ENCODE measurements at regions not wholly inside any gene's neighbourhood (a gene's known extent, or its start where the extent isn't known, plus 50 kb on each side); places are given as distances from the start of the nearest gene placed in this dataset.
"Not testable (repeated sequence)": the region's sequence is repeated elsewhere in the genome, so short reads cannot be mapped to it uniquely, and the experiment has no call there.

DNA sequence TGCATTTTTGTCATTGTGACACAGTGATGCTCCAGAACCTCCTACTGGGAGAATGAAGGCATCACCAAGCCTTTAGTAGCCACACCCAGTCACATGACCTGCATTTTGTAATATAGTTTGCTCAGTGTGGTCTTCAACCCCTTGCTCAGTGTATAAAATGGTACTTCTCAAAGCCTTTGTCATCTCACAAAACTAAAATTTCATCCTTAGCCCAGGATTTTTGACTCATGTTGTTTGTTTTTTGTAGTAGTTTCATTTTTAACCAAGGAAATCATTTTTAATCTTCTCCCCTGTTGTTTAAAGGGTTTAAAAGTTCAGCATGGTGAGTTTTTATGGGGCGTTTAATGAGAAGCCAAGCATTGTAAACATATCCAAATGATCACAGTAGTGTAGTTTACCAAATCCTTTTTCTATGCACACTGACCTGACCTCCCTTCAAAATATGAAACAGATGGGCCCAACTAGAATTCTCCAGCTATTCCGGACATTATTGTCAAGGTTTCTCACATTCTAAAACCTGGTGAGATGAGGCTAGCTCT lies 123.5 kb upstream of the IL12A start:
- H3K36me3 ChIP-seq, result peaks cover 24% of the 10 kb centered on the region
- H3K27me3 ChIP-seq, result no peaks in the 10 kb centered on the region
- no peak overlapping the region for H3K4me3 ChIP-seq
- peak; percentile 31 for DNase-seq
- H3K9me3 ChIP-seq, result no peaks in the 10 kb centered on the region; the same call in 1 of the 2 replicates

DNA sequence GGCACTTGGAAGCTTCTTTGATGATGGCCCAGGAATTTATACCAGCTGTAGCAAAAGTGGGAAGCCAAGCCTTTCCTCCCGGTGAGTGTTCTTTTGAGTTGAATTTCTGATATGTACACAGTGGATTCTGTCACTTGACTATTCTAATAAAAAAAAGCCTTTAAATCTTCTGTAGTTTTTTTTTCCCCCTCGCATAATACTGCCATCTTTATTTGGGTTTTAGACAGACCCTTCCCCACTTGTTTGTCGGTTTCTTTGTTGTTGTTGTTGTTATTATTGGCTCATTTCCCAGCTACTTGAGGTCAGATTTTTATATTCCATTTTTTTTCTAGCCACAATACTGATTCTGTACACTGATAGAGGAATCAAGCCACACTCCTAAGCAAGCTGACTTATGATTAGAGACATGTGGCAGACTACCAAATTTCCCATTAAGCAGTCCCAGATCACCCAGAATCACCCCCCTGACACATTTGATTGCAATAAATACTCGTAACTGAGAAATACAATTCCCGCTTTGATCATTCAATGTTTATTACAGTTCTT lies 122.4 kb upstream of the IL12A start:
- no peaks in the 10 kb centered on the region for H3K27me3 ChIP-seq
- peaks cover 26% of the 10 kb centered on the region for H3K36me3 ChIP-seq
- H3K9me3 ChIP-seq, result no peaks in the 10 kb centered on the region; the same call in 1 of the 2 replicates
- H3K4me3 ChIP-seq, result no peak overlapping the region
- DNase-seq, result peak; percentile 31

- peaks cover 26% of the 10 kb centered on the region for H3K36me3 ChIP-seq
- no peaks in the 10 kb centered on the region for H3K27me3 ChIP-seq
- H3K9me3 ChIP-seq, result no peaks in the 10 kb centered on the region; the same call in 1 of the 2 replicates
- DNase-seq, result no peak
- H3K4me3 ChIP-seq, result no peak overlapping the region
These were observed 121.3 kb upstream of the IL12A start for GRCh38 chr3:159867372-159867771.

DNA sequence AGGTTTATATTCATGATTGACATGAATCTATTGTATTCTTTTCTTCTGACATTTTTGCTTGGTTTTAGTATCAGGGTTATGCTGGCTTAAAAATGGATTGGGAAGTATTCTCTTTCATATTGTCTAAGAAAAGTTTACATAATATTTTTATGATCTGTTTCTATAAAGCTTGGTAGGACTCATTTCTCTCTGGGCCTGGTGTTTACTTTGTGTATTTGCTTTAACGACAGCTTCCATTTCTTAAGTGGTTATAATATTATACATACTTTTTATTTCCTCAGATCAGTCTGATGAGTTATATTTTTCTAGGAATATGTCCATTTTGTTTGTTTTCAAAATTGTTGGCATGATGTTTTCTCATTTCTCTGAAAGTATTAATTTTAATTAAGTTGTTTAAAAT lies 117.9 kb upstream of the IL12A start:
- DNase-seq, result no peak
- Histone ChIP-seq H3K9me3 (no peaks in the 10 kb centered on the region; the same call in 1 of the 2 replicates), H3K36me3 (peaks cover 26% of the 10 kb centered on the region), H3K27me3 (no peaks in the 10 kb centered on the region), H3K4me3 (no peak overlapping the region)

DNA sequence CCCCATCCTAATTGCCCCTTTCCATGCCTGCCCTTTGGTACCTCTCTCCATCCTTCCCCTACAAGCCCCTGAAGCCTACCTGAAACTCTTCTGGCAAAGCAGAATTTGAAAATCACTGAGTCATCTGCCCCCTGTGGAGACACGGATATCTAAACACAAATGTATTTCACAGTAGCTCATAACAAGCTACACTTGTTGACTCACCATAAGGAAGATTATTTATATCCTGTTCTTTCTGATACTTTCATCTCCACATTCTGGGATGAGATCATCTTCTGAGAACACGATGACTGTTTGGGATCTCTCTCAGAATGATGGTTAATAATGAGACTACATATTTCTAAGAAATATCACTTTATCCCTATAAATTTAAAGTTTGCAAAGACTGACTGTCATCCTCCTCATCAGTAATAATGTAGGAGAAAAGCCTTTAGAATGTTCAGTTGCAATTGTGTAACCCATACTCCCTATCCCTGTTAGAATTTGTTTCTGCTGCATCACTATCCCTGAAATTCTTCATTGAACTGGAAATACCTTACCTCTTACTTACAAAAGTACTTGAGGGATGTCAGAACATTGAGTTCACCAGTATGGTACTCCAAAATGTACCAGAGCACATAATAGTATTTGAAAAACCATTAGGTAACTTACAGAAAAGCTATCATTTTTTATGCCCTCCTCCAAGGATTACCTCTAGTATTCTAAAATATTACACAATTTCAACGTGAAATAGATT lies 116.1 kb upstream of the IL12A start:
- Histone ChIP-seq H3K9me3 (no peaks in the 10 kb centered on the region; the same call in 1 of the 2 replicates), H3K4me3 (no peak overlapping the region)

DNA sequence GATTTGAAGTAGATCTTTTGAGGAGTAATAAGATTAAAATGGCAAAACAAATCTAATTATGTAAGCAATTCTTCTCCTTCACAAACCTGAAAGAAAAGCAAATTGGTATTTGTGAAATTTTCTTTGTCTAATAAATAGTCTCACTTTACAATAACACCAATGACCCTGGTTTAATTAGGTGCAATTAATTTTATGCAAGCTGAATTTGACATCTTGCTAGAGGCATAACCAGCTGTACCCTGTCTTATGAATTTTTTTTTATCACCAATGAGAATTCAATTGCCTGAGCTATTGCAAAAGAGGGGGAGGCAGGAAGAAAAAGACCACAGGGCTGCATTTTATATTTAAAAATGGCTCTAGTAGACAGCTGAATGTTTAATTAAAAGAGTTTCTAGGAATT lies 113.5 kb upstream of the IL12A start:
- H3K27me3 ChIP-seq, result no peaks in the 10 kb centered on the region
- H3K36me3 ChIP-seq, result peaks cover 2% of the 10 kb centered on the region; the same call in 1 of the 2 replicates
- DNase-seq, result no peak
- H3K9me3 ChIP-seq, result no peaks in the 10 kb centered on the region
- no peak overlapping the region for H3K4me3 ChIP-seq

More for the DNA sequence above, 116.1 kb upstream of the IL12A start:
- Histone ChIP-seq H3K36me3 (peaks cover 23% of the 10 kb centered on the region), H3K27me3 (no peaks in the 10 kb centered on the region)
- peak; percentile 81 for DNase-seq

DNA sequence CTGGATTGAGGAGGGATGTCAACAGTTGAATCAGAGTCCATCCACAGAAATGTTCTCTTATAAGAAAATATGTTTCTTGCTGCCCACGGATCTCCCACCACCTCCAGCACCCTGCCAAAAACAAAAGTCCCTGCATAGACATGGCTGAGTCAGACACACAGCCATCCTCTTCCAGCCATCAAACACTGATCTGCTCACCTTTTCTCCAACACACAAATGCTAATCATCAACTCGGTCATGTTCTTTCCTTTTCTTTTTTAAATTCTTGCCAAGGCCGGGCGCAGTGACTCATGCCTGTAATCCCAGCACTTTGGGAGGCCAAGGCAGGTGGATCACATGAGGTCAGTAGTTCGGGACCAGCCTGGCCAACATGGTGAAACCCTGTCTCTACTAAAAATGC lies 110.7 kb upstream of the IL12A start:
- Histone ChIP-seq H3K4me3 (no peak overlapping the region), H3K27me3 (no peaks in the 10 kb centered on the region), H3K36me3 (no peaks in the 10 kb centered on the region), H3K9me3 (no peaks in the 10 kb centered on the region)
- DNase-seq, result peak; percentile 48

- no peaks in the 10 kb centered on the region for H3K9me3 ChIP-seq
- DNase-seq, result no peak
- H3K36me3 ChIP-seq, result no peaks in the 10 kb centered on the region
- no peaks in the 10 kb centered on the region for H3K27me3 ChIP-seq
- H3K4me3 ChIP-seq, result no peak overlapping the region
These were observed 109.5 kb upstream of the IL12A start for GRCh38 chr3:159879146-159879545.

- no peak overlapping the region for H3K4me3 ChIP-seq
These were observed 109.0 kb upstream of the IL12A start for GRCh38 chr3:159879598-159879997.

GRCh38 chr3:159881208-159881607 lies 107.4 kb upstream of the IL12A start:
- no peak for DNase-seq
- Histone ChIP-seq H3K4me3 (no peak overlapping the region), H3K27me3 (no peaks in the 10 kb centered on the region), H3K36me3 (peaks cover 6% of the 10 kb centered on the region), H3K9me3 (no peaks in the 10 kb centered on the region)

More at GRCh38 chr3:159879598-159879997, 109.0 kb upstream of the IL12A start:
- no peaks in the 10 kb centered on the region for H3K27me3 ChIP-seq
- no peaks in the 10 kb centered on the region for H3K9me3 ChIP-seq
- H3K36me3 ChIP-seq, result no peaks in the 10 kb centered on the region
- DNase-seq, result no peak

- Histone ChIP-seq H3K4me3 (no peak overlapping the region), H3K27me3 (no peaks in the 10 kb centered on the region), H3K9me3 (no peaks in the 10 kb centered on the region), H3K36me3 (peaks cover 10% of the 10 kb centered on the region)
- peak; percentile 83 for DNase-seq
These were observed 106.8 kb upstream of the IL12A start for GRCh38 chr3:159881828-159882309.

- Histone ChIP-seq H3K27me3 (no peaks in the 10 kb centered on the region), H3K4me3 (no peak overlapping the region), H3K9me3 (no peaks in the 10 kb centered on the region), H3K36me3 (peaks cover 11% of the 10 kb centered on the region)
- no peak for DNase-seq
These were observed 106.3 kb upstream of the IL12A start for GRCh38 chr3:159882367-159882766.

- H3K4me3 ChIP-seq, result no peak overlapping the region
- no peaks in the 10 kb centered on the region for H3K9me3 ChIP-seq
- no peaks in the 10 kb centered on the region for H3K27me3 ChIP-seq
- peaks cover 13% of the 10 kb centered on the region for H3K36me3 ChIP-seq
- DNase-seq, result peak; percentile 47
These were observed 105.5 kb upstream of the IL12A start for GRCh38 chr3:159882790-159883779.

- peaks cover 25% of the 10 kb centered on the region for H3K36me3 ChIP-seq
- no peak overlapping the region for H3K4me3 ChIP-seq
- no peaks in the 10 kb centered on the region for H3K27me3 ChIP-seq
- no peak for DNase-seq
- no peaks in the 10 kb centered on the region for H3K9me3 ChIP-seq
These were observed 103.8 kb upstream of the IL12A start for GRCh38 chr3:159884661-159885402.

GRCh38 chr3:159886050-159886449 lies 102.6 kb upstream of the IL12A start:
- Histone ChIP-seq H3K36me3 (peaks cover 28% of the 10 kb centered on the region), H3K27me3 (no peaks in the 10 kb centered on the region), H3K9me3 (no peaks in the 10 kb centered on the region), H3K4me3 (no peak overlapping the region)
- no peak for DNase-seq

- H3K9me3 ChIP-seq, H3K4me3 ChIP-seq, H3K27me3 ChIP-seq, DNase-seq: not testable (repeated sequence)
- peaks cover 28% of the 10 kb centered on the region for H3K36me3 ChIP-seq
These were observed 102.1 kb upstream of the IL12A start for GRCh38 chr3:159886530-159886929.

Data from MG63 (cell line).